Upper lobe of right lung (tissue), 1 donor: ENCODE measurements at regions not wholly inside any gene's neighbourhood (a gene's known extent, or its start where the extent isn't known, plus 50 kb on each side); places are given as distances from the start of the nearest gene placed in this dataset.

Source experiments
- ATAC-seq: fragments of 200-7000 bp; cut with Tn5 transposase; one replicate; pipeline ENCODE4 v1.9.1; 2020; ENCODE audit warnings: mild to moderate bottlenecking, moderate library complexity
- DNase-seq: peaks from one replicate; pipeline ENCODE4 v3.0.0-alpha.2; 2020
- H3K27ac ChIP-seq: fragments of 200-600 bp; one replicate; pipeline ENCODE4 v1.8.0; 2022
- H3K27me3 ChIP-seq: fragments of 200-600 bp; one replicate; pipeline ENCODE4 v1.8.0; 2022; ENCODE audit warnings: mild to moderate bottlenecking
- H3K36me3 ChIP-seq: fragments of 200-600 bp; one replicate; pipeline ENCODE4 v1.8.0; 2022
- H3K4me1 ChIP-seq: fragments of 200-600 bp; one replicate; pipeline ENCODE4 v1.8.0; 2022
- H3K4me3 ChIP-seq: fragments of 200-600 bp; one replicate; pipeline ENCODE4 v1.8.0; 2022; ENCODE audit warnings: mild to moderate bottlenecking
- H3K9me3 ChIP-seq: fragments of 200-600 bp; one replicate; pipeline ENCODE4 v1.8.0; 2022
- intact Hi-C: fragments of 100-400 bp; cut with DNase I; formaldehyde crosslinking; loops from one replicate; pipeline ENCODE4 v1.11.0; 2022
- TF ChIP-seq, protein P1 (sequence below): fragments of 200-600 bp; IDR thresholded peaks from one replicate; pipeline ENCODE4 v1.8.0; 2022; ENCODE audit warnings: antibody characterized with exemption
- donor health status: DM: no; HTN: yes; CAD: no; lungs with severe emphysema.

GRCh38 chr15:81480645-81481053 lies 106.6 kb upstream of the TMC3 start:
- no peak overlapping the region for H3K4me3 ChIP-seq
- intact Hi-C loops, result no loop called here
- H3K27ac ChIP-seq, result no peak overlapping the region
- no peaks in the 10 kb centered on the region for H3K27me3 ChIP-seq
- ATAC-seq (peak; percentile 86), DNase-seq (no peak)
- no peaks in the 10 kb centered on the region for H3K36me3 ChIP-seq
- H3K9me3 ChIP-seq, result no peaks in the 10 kb centered on the region
- TF ChIP-seq, protein P1, sequence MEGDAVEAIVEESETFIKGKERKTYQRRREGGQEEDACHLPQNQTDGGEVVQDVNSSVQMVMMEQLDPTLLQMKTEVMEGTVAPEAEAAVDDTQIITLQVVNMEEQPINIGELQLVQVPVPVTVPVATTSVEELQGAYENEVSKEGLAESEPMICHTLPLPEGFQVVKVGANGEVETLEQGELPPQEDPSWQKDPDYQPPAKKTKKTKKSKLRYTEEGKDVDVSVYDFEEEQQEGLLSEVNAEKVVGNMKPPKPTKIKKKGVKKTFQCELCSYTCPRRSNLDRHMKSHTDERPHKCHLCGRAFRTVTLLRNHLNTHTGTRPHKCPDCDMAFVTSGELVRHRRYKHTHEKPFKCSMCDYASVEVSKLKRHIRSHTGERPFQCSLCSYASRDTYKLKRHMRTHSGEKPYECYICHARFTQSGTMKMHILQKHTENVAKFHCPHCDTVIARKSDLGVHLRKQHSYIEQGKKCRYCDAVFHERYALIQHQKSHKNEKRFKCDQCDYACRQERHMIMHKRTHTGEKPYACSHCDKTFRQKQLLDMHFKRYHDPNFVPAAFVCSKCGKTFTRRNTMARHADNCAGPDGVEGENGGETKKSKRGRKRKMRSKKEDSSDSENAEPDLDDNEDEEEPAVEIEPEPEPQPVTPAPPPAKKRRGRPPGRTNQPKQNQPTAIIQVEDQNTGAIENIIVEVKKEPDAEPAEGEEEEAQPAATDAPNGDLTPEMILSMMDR, result peak; percentile 84
- H3K4me1 ChIP-seq, result no peaks in the 10 kb centered on the region

- Histone ChIP-seq H3K27ac (no peak overlapping the region), H3K27me3 (peaks cover 4% of the 10 kb centered on the region), H3K36me3 (no peaks in the 10 kb centered on the region), H3K4me3 (no peak overlapping the region), H3K9me3 (no peaks in the 10 kb centered on the region), H3K4me1 (no peaks in the 10 kb centered on the region)
- intact Hi-C loops, result no loop called here
- ATAC-seq, result no peak
- no peak for DNase-seq
- TF ChIP-seq, protein P1, result no peak
Measured at GRCh38 chr15:81478354-81478753, 104.3 kb upstream of the TMC3 start.

DNA sequence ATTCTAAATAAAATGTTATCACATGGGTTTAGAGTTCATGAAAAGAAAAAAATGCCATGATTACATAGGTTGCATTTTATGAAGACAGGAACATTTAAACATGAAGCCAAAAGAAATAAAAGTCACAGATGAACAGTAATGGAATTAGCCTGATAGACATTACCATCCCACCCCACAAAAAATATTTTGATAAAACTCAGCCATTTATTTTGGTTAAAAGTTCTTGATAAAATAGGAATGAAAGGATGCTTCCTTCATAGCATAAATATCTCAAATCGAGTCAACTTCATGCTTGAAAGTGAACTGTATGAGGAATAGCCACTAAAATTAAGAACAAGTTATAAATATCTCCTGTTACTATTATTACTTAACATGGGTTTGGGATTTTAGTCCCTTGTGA lies 101.9 kb upstream of the TMC3 start:
- Histone ChIP-seq H3K36me3 (no peaks in the 10 kb centered on the region), H3K27me3 (peaks cover 4% of the 10 kb centered on the region), H3K9me3 (no peaks in the 10 kb centered on the region), H3K4me1 (no peaks in the 10 kb centered on the region), H3K4me3 (no peak overlapping the region), H3K27ac (no peak overlapping the region)
- TF ChIP-seq, protein P1, result no peak
- intact Hi-C loops, result no loop called here
- ATAC-seq (no peak), DNase-seq (no peak)

GRCh38 chr15:81475471-81475870 lies 101.5 kb upstream of the TMC3 start:
- DNase-seq (no peak), ATAC-seq (no peak)
- no peaks in the 10 kb centered on the region for H3K36me3 ChIP-seq
- no peak overlapping the region for H3K4me3 ChIP-seq
- H3K9me3 ChIP-seq, result no peaks in the 10 kb centered on the region
- no peaks in the 10 kb centered on the region for H3K4me1 ChIP-seq
- H3K27me3 ChIP-seq, result peaks cover 4% of the 10 kb centered on the region
- TF ChIP-seq, protein P1, result no peak
- intact Hi-C loops, result no loop called here
- no peak overlapping the region for H3K27ac ChIP-seq

GRCh38 chr15:81473946-81474345 lies 99.9 kb upstream of the TMC3 start:
- TF ChIP-seq, protein P1, result no peak
- DNase-seq (no peak), ATAC-seq (no peak)
- Histone ChIP-seq H3K9me3 (no peaks in the 10 kb centered on the region), H3K36me3 (no peaks in the 10 kb centered on the region), H3K4me3 (no peak overlapping the region), H3K27ac (no peak overlapping the region), H3K27me3 (peaks cover 4% of the 10 kb centered on the region), H3K4me1 (no peaks in the 10 kb centered on the region)
- intact Hi-C loops, result no loop called here

- Histone ChIP-seq H3K4me1 (no peaks in the 10 kb centered on the region), H3K9me3 (no peaks in the 10 kb centered on the region), H3K36me3 (no peaks in the 10 kb centered on the region), H3K4me3 (no peak overlapping the region), H3K27ac (no peak overlapping the region), H3K27me3 (peaks cover 4% of the 10 kb centered on the region)
- DNase-seq, result no peak
- TF ChIP-seq, protein P1, result no peak
- ATAC-seq, result no peak
- intact Hi-C loops, result no loop called here
Measured at GRCh38 chr15:81473177-81473576, 99.2 kb upstream of the TMC3 start.
